Anterior cingulate cortex (tissue), 58 donors: ENCODE measurements at regions not wholly inside any gene's neighbourhood (a gene's known extent, or its start where the extent isn't known, plus 50 kb on each side); places are given as distances from the start of the nearest gene placed in this dataset.
"Not testable (repeated sequence)": the region's sequence is repeated elsewhere in the genome, so short reads cannot be mapped to it uniquely, and the experiment has no call there.

Source experiments
- DNase-seq, 58 donors: peaks; one replicate each; lab custom pipeline; 2025; lab: John Stamatoyannopoulos, UW

DNA sequence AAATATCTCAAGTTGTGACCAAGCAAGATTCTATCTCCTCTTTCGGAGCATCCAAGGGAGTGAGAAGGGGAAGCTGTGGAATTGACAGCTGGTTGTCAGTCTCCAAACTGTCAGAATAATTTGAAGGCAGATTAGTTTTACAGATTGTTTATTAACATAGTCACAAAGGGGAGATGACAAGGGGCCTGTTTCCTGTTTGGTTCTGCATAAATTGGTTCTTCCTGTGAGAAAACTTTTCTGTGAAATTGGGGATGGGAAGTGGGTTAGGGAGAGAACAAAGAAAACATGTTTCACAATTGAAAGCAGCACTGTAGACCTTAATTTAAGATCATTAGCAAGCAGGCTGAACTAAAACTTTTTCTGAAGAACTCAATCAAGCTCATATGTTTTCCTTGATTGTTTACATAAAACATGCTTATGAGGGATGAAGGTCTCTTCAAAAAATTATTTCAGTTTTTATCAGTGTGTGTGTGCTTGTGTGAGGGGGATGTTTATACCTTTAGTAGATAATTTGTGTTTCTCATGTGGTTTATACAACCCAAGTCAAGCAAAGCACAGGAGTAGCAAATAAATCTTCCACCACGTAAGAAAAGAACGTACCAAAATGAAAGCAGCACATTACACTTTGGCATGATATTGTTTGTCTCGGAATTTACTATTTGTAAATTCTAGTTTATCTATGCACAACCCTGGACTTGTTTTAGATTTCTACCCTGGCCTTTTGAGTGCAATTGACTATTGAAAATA, 604.9 kb upstream of the CDH2 start:
- no peak for DNase-seq

DNA sequence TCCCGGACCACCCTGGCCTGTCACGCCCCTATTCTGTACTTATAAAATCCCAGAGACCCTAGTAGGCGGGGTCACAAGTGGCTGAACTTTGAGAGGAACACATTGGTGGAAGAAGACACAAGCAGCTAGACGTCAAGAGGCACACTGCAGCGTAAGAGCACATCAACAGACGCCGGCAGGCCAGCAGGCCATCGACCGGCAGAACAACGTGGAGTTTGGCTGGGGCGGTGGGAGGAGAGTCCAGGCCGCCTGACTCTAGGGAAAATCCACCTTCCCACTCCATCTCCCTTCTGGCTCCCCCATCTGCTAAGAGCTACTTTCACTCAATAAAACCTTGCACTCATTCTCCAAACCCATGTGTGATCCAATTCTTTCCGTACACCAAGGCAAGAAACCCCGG, 601.8 kb upstream of the CDH2 start:
- no peak for DNase-seq

DNA sequence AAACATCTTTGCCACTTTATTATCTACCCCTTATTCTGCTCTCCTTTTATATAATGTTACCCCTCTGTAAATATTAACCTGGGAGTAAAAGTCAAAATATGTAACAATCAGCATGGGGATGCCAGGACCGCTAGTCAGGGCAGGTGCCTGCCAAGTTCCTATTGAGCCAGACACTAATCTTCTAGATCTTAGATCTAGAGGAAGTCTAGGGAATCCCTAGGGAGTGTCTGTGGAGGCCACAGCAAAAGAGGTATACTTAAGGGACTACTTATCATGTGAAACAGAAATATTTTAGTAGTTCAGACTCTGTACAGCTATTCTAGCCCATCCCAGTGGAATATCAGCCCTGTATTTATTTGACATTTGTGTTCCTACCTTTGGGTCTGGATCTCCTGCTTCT, 600.8 kb upstream of the CDH2 start:
- no peak for DNase-seq

DNA sequence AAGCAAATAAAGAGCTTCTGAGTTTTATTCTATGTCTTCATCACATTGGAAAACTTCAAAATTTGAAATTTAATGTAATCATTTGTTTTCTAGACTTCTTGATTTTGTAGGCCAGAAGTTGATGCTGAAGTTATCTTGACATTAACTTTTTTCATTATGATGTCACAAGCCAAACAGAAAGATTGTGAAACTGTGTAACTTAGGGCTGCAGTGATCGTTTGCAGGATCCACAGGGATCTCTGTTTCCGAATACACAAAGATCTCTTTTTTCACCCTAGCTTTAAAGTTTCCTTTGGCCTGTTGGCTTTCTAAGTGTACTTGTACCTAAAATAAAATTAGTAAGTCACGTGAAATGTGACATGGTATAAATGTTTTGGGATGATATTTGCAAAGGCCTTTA, 594.9 kb upstream of the CDH2 start:
- no peak for DNase-seq

DNA sequence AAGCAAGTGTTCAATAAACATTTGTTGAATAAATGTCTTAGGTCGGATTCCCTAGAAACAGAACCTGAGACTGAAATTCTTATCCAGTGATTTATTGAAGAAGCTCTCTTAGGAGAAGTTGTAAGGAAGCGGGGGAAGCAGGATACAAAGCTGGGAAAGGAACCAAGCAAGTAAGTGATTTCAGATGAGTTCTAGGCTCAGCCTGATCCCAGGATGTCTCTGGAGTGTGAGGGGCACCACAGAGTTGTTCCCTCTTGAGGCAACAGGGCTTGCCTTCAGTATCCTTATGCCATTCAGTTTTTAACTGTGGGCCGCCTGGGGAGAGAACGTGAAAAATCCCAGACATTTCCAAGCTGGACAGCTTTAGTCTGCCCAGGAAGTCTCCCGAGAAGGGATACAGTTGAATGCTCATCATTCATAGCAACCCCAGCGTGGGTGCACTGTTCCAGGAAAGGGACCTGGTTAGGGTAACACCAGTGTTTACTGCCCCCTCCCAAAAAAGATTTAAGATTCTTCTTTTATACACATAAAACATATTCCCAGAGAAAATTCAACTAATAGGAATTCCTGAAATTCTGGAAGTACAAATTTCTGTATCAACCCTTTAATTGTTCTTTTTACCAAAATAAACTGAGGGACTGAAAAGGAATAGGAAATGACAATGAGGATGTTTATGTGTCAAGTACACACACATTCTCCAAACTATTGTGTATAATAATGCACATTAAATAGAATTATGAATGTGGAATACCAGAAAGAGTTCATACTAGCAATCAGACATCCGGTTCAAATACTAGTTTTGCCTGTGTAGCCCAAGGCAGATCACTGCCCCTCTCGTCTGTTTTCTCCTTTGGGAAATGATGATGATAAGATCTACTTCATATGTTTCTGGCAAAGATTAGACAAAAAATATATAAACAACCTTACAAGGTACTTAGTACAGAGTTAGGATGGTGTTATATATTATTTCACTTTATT, 592.1 kb upstream of the CDH2 start:
- no peak for DNase-seq

DNA sequence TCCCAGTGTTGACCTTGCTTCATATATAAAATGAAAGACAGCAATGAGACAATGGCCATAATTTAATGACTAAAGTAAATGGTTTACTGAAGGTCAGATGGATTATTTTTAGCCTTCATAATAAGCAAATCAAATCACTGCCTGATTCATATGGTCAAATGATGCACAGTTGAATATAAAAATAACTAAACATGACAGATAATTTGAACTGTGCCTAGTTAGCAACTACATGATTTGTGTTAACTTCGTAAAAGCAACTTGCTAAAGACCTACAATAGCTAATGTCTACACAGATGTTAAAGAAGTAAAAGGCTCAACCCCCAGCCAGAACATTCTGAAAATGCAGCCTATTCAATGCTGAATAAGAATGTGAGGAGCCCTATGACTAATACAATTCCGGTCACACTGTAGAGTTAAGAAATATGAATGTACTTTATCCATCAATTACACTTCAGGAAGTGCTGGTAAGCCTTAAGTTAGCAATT, 590.8 kb upstream of the CDH2 start:
- DNase-seq, result no peak

DNA sequence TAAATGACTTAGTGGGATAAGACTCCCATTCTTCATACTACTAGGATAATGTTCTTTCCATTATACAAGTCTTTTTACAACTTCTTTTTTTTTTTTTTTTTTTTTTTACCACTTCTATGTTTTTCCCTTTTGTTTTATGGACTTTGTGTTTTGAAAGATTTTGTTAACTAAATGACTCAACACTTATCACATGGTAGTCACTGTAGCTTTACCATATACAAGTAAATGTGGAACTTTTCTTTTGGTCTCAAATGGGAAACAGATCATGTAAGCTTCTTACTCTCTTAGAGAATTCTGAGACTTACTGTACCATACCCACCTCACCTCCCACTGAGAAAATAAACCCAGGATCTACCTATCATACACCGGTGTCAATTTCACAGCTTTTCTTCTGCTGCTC, 590.3 kb upstream of the CDH2 start:
- DNase-seq, result no peak

DNA sequence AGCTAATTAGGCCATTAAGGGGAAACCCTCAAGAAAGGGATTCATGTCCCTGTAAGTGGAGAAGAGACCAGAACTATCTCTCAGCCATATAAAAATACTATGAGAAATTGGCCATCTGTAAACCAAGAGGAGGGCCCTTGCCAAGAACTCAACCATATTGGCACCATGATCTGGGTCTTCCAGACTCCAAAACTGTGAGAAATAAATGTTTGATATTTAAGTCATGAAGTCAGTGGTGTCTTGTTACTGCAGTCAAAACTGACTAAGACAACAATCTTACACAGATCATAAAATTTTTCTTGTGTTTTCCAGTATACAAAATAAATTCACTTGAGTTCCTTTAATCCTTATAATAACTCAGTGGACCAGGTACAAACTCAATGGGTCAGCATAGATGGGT, 589.8 kb upstream of the CDH2 start:
- DNase-seq, result no peak

DNA sequence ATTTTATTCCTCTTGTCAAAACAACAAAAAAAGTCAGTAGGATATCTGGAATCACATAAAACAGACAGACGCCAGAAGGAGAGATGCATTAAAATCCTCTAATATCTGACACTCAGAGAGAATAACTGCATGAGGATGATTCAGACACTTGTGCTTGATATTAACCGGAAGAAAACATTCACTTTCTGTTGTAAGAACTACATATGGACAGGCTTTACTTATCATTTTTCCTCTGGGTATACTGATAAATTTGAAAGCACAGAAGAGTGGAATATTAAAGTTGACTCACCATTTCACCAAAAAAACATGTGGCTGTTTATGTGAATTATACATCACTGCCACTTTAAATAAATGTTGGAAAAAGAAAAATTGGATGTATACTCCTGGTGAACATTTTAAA, 589.1 kb upstream of the CDH2 start:
- DNase-seq, result no peak

DNA sequence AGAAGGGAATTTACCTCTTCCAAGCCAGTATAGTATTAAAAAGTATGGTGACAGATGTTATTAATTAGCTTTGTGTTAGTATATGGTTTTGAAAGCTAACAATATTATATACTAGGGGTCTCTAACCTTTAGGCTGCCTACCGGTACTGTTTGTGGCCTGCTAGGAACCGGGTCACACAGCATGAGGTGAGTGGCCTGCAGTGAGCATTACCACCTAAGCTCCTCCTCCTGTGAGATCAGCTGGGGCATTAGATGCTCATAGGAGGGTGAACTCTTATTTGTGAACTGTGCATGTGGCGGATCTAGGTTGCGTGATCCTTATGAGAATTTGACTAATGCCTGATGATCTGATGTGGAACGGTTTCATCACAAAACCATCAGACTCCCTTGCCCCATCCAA, 583.4 kb upstream of the CDH2 start:
- DNase-seq, result no peak

DNA sequence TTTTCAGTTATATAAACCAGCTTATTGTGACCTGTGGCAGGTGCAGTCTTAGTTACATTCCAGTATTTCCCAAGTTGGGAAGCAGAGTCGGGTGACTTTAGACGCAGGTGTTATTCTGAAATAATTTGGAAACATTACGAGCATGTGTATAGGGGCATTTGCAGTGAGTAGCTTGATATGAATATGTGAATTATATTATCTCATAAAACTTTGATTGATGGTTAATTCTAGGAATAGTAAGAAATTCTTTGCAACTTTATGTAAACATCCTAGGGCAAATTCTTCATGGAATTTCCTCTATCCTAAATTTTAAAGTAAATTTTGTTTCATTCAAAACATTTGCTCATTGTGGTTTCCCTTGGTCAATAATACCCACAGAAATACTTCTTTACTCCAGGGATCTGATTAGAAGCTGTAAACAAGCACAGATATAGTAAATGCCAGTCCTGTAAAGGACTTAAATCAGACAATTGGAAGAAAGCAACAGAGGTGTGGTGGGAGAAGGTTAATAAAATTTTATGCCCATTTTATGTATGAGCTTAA, 580.6 kb upstream of the CDH2 start:
- no peak for DNase-seq

DNA sequence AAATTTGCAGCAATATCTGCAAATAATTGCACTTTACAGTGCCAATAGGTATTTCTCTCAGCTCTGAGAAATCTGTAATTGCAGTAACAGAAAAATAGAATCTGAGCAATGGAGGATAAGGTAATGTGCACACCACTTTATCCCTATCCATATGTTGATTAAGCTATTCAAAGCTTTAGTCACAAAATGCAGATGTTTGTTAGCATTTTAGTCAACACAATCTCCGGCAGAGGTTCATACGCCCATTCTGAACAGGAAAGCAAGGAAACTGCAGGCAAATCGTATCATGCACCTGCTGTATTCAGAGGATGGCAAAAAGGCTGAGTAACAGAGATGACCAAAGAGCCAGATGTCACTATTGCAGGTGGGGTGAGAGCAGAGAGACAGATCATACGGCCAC, 566.2 kb upstream of the CDH2 start:
- DNase-seq, result no peak

DNA sequence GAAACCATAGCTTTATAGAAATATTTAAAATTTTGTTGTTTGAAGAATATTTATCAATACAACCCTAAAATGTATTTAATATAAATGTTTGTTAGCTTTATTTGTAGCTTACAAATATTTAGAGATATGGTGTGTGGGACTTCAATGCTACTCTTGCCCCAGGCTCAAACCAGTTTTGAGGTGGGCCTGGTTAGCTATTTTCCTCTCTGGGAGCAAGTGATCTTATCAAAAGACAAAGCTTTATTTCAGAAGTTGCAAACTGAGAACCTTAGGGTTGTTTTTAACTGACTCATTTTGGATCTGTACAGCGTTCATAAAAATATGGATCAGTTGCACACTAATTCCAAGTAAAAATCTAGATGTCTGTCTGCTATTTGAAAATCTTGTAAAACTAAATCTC, 563.6 kb upstream of the CDH2 start:
- no peak for DNase-seq

DNA sequence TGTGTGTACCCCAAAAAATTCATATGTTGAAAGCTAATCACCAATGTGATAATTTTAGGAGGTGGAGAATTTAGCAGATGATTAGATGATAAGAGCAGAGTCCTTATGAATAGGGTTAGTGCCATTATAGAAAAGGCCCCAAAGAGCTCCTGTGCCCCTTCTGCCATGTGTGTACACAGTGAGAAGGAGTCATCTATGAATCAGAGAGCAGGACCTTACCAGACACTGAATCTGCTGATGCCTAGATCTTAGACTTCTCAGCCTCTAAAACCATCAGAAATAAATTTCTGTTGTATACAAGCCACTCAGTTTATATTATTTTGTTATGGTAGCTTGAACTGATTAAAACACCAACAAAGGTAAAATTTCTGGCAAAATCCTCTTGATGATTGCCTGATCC, 560.0 kb upstream of the CDH2 start:
- DNase-seq, result no peak

DNA sequence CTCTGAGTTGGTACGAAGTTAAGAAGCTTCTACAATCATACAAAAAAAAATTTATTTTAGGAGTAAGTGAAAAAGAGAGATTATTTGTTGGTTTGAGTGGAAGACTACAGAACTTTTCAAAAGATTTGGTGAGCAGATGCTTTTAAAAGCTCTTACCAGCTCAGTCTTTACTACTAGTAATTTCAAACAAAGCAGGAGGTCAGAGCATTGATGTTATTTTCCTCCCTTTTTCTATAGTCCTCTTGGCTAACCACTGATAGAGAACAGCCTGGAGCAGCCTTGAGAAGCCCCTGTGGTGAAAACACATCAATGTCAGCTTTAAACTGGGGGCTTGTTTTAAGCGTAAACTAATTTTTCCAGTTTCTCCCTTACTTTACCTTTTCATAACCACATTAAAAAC, 559.3 kb upstream of the CDH2 start:
- no peak for DNase-seq

DNA sequence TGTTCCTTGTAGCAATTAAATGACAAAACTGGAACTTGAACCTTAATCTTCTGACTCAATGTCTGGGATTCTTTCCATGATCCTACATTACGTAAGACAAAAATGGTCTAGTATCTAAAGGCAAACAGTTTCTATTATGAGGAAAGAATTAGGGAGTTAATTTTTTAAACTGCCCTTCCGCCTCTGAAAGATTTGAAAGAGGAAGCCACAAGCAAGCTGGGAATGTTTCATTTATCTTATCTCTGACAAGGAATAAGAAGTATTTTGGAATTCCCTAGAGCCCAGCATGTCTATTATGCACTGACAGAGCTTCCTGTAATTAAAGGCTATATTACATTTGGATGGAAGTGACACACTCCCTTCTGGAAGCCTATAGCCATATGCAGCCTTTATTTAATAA, 558.8 kb upstream of the CDH2 start:
- DNase-seq, result no peak

DNA sequence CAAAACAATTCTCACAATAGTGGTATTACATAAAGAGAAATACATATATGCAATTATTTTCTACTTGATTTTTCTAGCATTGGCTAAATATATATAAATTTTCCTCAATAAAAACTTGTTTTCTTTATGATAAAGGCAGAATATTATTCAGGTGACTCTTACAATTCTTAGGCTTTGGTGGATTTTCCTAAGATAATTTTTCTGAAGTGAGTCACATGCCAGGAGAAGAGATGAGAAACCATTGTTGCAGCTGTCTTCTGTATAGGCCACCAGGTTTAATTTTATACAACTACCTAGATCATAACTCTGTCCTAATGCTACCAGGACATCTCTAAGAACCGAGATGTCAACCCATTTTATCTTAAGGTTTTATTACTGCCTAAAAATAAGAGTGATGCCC, 552.4 kb upstream of the CDH2 start:
- DNase-seq, result no peak

DNA sequence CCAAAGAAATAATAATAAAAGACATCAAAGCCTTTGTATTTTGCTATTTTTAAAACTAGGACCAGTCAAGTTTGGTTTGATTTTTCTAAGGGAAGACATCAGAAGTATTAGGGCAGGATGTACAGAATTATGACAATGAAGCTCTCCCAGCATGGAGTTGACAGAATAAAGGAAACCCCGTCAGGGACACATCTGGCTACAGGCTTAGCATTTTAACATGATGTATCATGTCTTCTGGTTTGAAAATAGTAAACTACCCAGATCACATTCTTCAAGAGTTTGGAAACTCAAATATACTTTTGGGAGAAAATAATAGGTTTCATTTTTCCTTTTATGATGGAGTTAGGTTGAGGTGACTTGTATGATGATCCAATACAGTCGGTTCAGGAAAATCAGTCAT, 552.0 kb upstream of the CDH2 start:
- DNase-seq, result no peak

DNA sequence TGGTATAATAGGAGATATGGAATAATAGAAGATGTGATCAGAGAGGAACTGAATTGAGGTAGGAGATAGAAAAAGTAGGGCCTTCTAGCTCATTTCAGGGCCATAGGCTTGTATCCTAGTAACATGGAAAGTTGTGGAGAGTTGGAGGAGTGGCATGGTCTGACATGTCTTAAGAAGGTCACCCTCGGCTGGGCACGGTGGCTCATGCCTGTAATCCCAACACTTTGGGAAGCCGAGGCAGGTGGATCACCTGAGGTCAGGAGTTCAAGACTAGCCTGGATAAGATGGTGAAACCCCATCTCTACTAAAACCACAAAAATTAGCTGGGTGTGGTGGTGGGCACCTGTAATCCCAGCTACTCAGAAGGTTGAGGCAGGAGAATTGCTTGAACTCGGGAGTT, 550.3 kb upstream of the CDH2 start:
- DNase-seq, result not testable (repeated sequence)

DNA sequence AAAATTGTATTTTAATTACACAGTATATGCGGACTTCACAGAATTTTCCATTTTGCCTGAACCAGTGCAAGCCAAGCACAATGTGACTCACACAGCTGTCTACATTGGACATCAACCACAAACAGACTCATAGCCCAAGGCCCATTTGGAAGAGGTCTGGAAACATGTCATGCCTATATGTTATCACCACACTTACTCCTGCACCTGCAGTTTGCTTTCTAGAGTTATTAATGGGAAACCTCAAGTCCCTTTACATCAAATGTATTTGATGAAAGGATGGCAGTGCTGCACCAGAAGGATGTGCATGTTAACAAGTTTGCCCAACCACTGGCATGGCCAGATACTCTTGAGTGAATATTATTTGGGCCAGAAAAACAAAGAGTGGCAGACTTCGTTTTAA, 548.9 kb upstream of the CDH2 start:
- DNase-seq, result no peak

DNA sequence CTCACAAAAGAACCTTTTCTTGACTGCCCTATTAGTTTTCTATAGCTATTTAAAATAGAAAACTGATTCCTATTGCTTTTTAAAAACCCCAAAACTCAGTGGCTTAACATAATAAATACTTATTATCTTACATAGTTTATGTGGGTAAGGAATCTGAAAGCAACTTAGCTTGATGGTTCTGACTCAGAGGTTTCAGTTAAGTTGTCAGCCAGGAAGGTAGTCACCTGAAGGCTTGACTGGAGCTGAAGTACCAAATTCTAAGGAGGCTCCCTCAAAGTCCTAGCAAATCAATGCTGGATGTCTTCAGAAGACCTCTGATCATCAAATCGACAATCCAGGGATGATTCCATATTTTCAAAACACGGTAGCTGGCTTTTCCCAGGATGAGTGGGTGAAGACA, 546.6 kb upstream of the CDH2 start:
- DNase-seq, result no peak

DNA sequence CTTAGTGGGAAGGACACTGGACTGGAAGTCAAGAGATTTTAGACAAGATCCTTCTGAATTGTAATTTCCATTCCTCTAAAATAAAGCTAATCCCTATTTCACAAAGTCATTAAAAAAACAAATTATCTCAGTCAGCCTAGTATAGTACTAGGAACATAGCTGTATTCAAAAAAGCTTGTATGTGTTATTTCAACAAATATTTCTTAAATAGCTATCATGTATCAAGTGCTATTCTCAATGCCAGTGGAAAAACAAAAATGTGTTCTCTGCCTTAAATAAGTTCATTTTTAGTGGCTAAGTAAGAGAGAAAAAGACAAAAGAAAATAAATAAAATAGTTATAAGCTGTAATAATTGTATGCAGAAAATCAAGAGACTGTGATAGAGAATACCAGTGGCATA, 541.8 kb upstream of the CDH2 start:
- no peak for DNase-seq
